Skin of body (tissue), 1 donor: ENCODE measurements at regions not wholly inside any gene's neighbourhood (a gene's known extent, or its start where the extent isn't known, plus 50 kb on each side); places are given as distances from the start of the nearest gene placed in this dataset.

Experiments used
- DNase-seq: peaks from one replicate; lab custom pipeline; 2025; lab: John Stamatoyannopoulos, UW

GRCh38 chr9:2568689-2569088, 52.9 kb upstream of the VLDLR start:
- DNase-seq: no peak

- no peak for DNase-seq
These were observed 50.7 kb upstream of the VLDLR start for GRCh38 chr9:2570615-2571479.
